ENCODE measurements at regions not wholly inside any gene's neighbourhood (a gene's known extent, or its start where the extent isn't known, plus 50 kb on each side); places are given as distances from the start of the nearest gene placed in this dataset.

- TF ChIP-seq CTCF (conservative IDR thresholded peaks at IDR 0.05; ENCODE audit: low read depth, low read length), result no peak
- TF ChIP-seq EZH2 (IDR thresholded peaks at IDR 0.05; ENCODE audit: borderline replicate concordance, low read depth, low read length, poor library complexity, severe bottlenecking), result no peak
These were observed 852.2 kb upstream of the CITED2 start for GRCh38 chr6:140226637-140227036.

Data from A673 (cell line).